Heart right ventricle (tissue), 16 donors: ENCODE measurements at regions not wholly inside any gene's neighbourhood (a gene's known extent, or its start where the extent isn't known, plus 50 kb on each side); places are given as distances from the start of the nearest gene placed in this dataset.

ENCODE experiments used
- ATAC-seq, 8 donors: fragments of 200-7000 bp; cut with Tn5 transposase; one replicate each; pipeline ENCODE4 v1.9.1; 2020; ENCODE audit warnings: mild to moderate bottlenecking in 8 of 8, moderate library complexity in 8 of 8, moderate number of reproducible peaks in 1 of 8
- DNase-seq, 2 donors: peaks; one replicate each; pipeline ENCODE4 v3.0.0-alpha.2; 2020
- H3K27ac ChIP-seq, 10 donors: fragments of 200-600 bp; sonication (generic) in 2 of 10; one replicate each; pipeline versions ENCODE4 v1.5.0 to v1.8.0; 2020 to 2022; ENCODE audit warnings: mild to moderate bottlenecking in 3 of 10
- H3K27me3 ChIP-seq, 7 donors: fragments of 200-600 bp; one replicate each; pipeline ENCODE4 v1.8.0; 2021 to 2022; ENCODE audit warnings: mild to moderate bottlenecking in 2 of 7
- H3K36me3 ChIP-seq, 9 donors: fragments of 200-600 bp; sonication (generic) in 1 of 9; one replicate each; pipeline versions ENCODE4 v1.5.0 to v1.8.0; 2020 to 2022; ENCODE audit warnings: mild to moderate bottlenecking in 2 of 9
- H3K4me1 ChIP-seq, 9 donors: fragments of 200-600 bp; sonication (generic) in 1 of 9; one replicate each; pipeline versions ENCODE4 v1.5.0 to v1.8.0; 2020 to 2022; ENCODE audit warnings: mild to moderate bottlenecking in 4 of 9
- H3K4me3 ChIP-seq, 10 donors: fragments of 200-600 bp; sonication (generic) in 2 of 10; one replicate each; pipeline versions ENCODE4 v1.5.0 to v1.8.0; 2020 to 2022; ENCODE audit warnings: mild to moderate bottlenecking in 7 of 10, moderate library complexity in 2 of 10
- H3K9me3 ChIP-seq, 11 donors: fragments of 200-600 bp in 10 of 11; sonication (generic) in 2 of 11; one replicate each; pipeline versions ENCODE4 v1.5.0 to v1.8.0; 2013 to 2022; ENCODE audit warnings: mild to moderate bottlenecking in 2 of 11, control low read depth in 1 of 11, moderate library complexity in 1 of 11
- CTCF ChIP-seq, 9 donors: fragments of 200-600 bp; sonication (generic) in 2 of 9; IDR thresholded peaks; one replicate each; pipeline versions ENCODE4 v1.5.0 to v1.8.0; 2021 to 2022; ENCODE audit warnings: antibody characterized with exemption in 9 of 9, mild to moderate bottlenecking in 5 of 9, moderate library complexity in 1 of 9
- WGBS, 2 donors: extraction: QIAGEN DNeasy Blood & Tissue Kit; methylation state at CpG; one replicate each; pipeline ENCODE4 v1.1.7; 2013; ENCODE audit warnings: inconsistent platforms in 1 of 2; 5-methylcytosine and 5-hydroxymethylcytosine counted together
- intact Hi-C, 10 donors: fragments of 100-400 bp; cut with DNase I; formaldehyde crosslinking; loops; one replicate each; pipeline versions ENCODE4 v1.11.1 to v1.14.2; 2022
- donor health status: Arrhythmogenic right ventricular cardiomyopathy.
- donor health status: ischemic (EF 13 %, LVEDD 7.1; RV severe dilation, severe dysfunction).
- donor health status: healthy with polysubstance abuse.
- donor health status: DM: no; HTN: yes; CAD: no.
- donor health status: DM: no; HTN: no; CAD: no.
- donor health status: ischemic (EF 25% LVEDD 6.9; RV normal size, moderate dysfunction).
- donor health status: ischemic (EF 25% LVEDD 5.7; RV mildly dilated, moderate dysfunction).
- donor health status: healthy.
- donor health status: DM: yes; HTN: yes; CAD: no.
- donor health status: Ischemic cardiomyopathy.
- donor health status: ischemic (EF 35%, LVEDD 5.7; RV mildly dilated, moderate dysfunction).
- donor health status: nonischemic (EF 11% LVEDD 7.7; RV severe dilation, severe dysfunction).
- donor health status: DM: yes; HTN: yes; CAD: no.
- donor health status: PGD.
- donor health status: ischemic (EF 29% LVEDD 5.4; RV normal size, mild dysfunction).
- donor health status: nonischemic (EF 23%, LVEDD 6.1; RV moderate dilation, normal function).

DNA sequence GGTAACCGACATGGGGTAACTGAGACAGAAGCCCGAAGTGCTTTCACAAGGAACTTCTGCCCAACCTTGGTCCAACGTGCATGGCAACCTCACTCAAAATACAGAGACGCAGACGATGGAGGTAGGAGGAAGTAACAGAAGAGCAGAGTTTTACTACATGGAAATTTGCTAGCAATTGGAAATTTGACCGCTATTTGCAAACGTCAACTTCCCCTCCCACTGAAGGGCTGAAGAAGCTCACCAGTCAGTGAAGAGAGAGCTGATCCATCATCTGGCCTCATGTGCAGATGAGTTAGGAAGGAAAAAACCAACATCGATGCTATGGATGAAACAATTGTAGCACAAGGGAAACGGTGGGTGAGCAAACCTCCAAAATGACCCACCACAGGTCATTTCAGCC lies 196.7 kb downstream of the RGS3 start:
- Histone ChIP-seq H3K9me3 (peaks cover 0 to 6% (median 0%) of the 10 kb centered on the region in 11 donors), H3K4me1 (peaks cover 5 to 43% (median 29%) of the 10 kb centered on the region in 9 donors), H3K27ac (no peak overlapping the region), H3K27me3 (no peaks in the 10 kb centered on the region), H3K36me3 (no peaks in the 10 kb centered on the region), H3K4me3 (no peak overlapping the region)
- 83 to 87% methylated on average over 9 of the region's 9 CpGs for WGBS, 2 donors
- TF ChIP-seq CTCF (IDR thresholded peaks at IDR 0.05), result no peak
- DNase-seq, result no peak
- no peak for ATAC-seq
- intact Hi-C loops, result loop anchor here in 2 of 10 donors (5.0 to 10.0 kb wide), 2 partner anchors 358 to 365 kb away; partner anchors contain the start of gene RNF183 (in 1 of the 2)

DNA sequence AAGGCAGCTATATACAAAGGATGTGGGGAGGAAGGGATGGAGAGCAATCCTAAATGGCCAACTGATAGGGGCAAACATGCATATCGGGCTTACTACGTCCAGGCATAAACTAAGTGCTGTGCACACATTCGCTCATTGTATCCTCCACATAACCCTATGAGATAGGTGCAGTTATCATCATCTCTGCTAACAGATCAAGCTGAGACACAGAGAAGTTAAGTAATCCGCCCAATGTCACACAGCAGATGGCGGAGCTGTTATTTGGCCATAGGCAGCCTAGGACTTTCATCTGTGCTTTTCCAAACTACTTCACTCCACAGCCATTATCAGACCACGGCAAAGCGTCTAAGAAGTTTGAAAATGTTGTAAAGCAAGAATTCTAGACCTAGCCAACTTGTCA lies 197.5 kb downstream of the RGS3 start:
- Histone ChIP-seq H3K4me1 (peaks cover 3 to 34% (median 21%) of the 10 kb centered on the region in 9 donors), H3K27ac (no peak overlapping the region), H3K27me3 (no peaks in the 10 kb centered on the region), H3K9me3 (peaks cover 0 to 6% (median 0%) of the 10 kb centered on the region in 11 donors), H3K4me3 (no peak overlapping the region), H3K36me3 (no peaks in the 10 kb centered on the region)
- ATAC-seq (no peak), DNase-seq (no peak)
- WGBS, 2 donors, result 93 to 96% methylated on average over 7 of the region's 7 CpGs
- TF ChIP-seq CTCF (IDR thresholded peaks at IDR 0.05), result no peak
- intact Hi-C loops, result loop anchor here in 2 of 10 donors (5.0 to 10.0 kb wide), 2 partner anchors 359 to 366 kb away; partner anchors contain the start of gene RNF183 (in 1 of the 2)

DNA sequence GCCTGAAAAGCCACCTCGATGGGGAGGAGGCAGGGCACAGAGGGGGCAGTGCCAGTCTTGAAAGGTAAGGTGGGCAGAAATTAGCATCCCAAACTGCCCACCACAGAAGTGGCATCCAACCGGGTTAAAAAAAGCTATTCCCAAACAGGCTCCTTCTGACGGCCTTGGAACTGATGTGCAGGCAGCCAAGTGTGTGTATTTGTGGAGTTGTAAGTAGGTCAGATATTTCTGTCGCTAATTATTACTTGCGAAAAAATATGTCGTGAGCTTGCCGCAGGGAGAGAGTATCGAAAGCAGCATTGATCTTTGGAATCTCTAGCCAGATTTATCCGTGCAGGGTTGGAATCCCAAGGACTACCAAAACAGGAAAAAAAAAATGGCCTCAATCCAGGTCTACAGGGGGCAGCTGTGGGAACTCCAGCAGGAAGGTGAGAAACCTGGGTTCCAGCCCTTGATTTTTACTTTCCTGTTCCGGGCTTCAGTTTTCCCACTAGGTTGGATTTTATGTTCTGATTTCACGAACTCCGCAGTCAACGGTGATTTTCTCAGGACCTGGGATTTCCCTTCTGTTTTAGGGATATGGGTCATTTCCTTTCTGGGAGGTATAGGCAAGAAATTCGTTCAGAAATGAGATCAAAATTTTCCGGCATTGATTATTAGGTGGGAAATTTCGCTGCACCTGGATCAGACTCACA lies 200.8 kb downstream of the RGS3 start:
- no peak for TF ChIP-seq CTCF (IDR thresholded peaks at IDR 0.05)
- intact Hi-C loops, result loop anchor here in 2 of 10 donors (5.0 to 10.0 kb wide), 2 partner anchors 362 to 370 kb away; partner anchors contain the start of gene RNF183 (in 1 of the 2)
- no peak for DNase-seq
- peaks cover 0 to 6% (median 0%) of the 10 kb centered on the region in 11 donors for H3K9me3 ChIP-seq
- no peaks in the 10 kb centered on the region for H3K36me3 ChIP-seq
- ATAC-seq, result no peak
- no peaks in the 10 kb centered on the region for H3K27me3 ChIP-seq
- WGBS, 2 donors, result 65 to 68% methylated on average over 16 of the region's 16 CpGs
- no peak overlapping the region for H3K27ac ChIP-seq
- H3K4me1 ChIP-seq, result peaks cover 0 to 10% (median 0%) of the 10 kb centered on the region in 9 donors
- H3K4me3 ChIP-seq, result no peak overlapping the region

DNA sequence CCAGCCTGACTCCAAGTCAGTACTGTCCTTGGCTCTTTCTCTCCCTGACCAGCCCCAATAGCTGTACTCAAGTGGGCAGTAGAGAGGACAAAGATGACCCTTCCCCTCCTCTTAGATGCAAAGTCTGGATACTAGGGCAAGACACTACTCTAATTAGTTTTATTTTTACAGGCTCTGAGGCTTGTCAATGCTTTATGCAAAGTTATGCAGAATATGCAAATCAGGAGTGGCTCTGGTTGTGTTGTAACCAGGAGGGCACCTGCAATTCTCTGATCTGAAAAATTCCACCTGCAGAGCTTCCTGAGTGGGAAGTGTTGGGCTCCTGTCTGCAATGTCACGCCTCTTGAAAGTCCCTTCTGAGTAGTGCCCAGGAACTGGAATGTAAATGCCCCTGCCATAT lies 201.5 kb downstream of the RGS3 start:
- Histone ChIP-seq H3K4me3 (no peak overlapping the region), H3K9me3 (peaks cover 0 to 6% (median 0%) of the 10 kb centered on the region in 11 donors), H3K27ac (no peak overlapping the region), H3K36me3 (no peaks in the 10 kb centered on the region), H3K27me3 (no peaks in the 10 kb centered on the region), H3K4me1 (peaks cover 0 to 10% (median 0%) of the 10 kb centered on the region in 9 donors)
- intact Hi-C loops, result loop anchor here in 2 of 10 donors (5.0 to 10.0 kb wide), 2 partner anchors 233 to 370 kb away; no protein-coding TSS in a partner anchor
- TF ChIP-seq CTCF (IDR thresholded peaks at IDR 0.05), result no peak
- no peak for ATAC-seq
- DNase-seq, result no peak
- WGBS, 2 donors, result 98 to 100% methylated on average over 1 of the region's 1 CpG
